OCI-LY7 (cell line): ENCODE measurements at regions not wholly inside any gene's neighbourhood (a gene's known extent, or its start where the extent isn't known, plus 50 kb on each side); places are given as distances from the start of the nearest gene placed in this dataset.
A peak's percentile ranks its signal among the peaks of the same experiment; 100 is the strongest.

Experiments
- BruUV-seq: library from RNA; stranded (reverse); fragments of 400-500 nt; replicated peaks from 2 replicates; lab custom pipeline; 2021; lab: Mats Ljungman, UMichigan
- CTCF ChIA-PET: fragments of 300-600 bp; sonication (Branson Sonifier 250); formaldehyde crosslinking; loops from one replicate; lab custom pipeline; 2022; ENCODE audit warnings: antibody characterized with exemption; ENCODE audit not compliant: unreplicated experiment; lab: Charles Lee
- POLR2A ChIA-PET: fragments of 300-600 bp; sonication (Branson Sonifier 250); formaldehyde crosslinking; loops from one replicate; lab custom pipeline; 2022; ENCODE audit warnings: antibody characterized with exemption; lab: Charles Lee
- DNase-seq: peaks from one replicate; pipeline ENCODE4 v3.0.0-alpha.2; 2015; ENCODE audit warnings: low spot score
- H2AFZ ChIP-seq: fragments of 200-600 bp; sonication (generic), shearing (Covaris generic); 2 replicates; pipeline ENCODE4 v1.6.1; 2014; ENCODE audit warnings: mild to moderate bottlenecking, antibody characterized with exemption, low read length, moderate library complexity
- H3K27ac ChIP-seq: fragments of 200-600 bp; sonication (generic); 2 replicates; pipeline ENCODE4 v1.5.1; 2014; ENCODE audit warnings: mixed run types, low read depth, mild to moderate bottlenecking, moderate library complexity, low read length, inconsistent platforms; ENCODE audit not compliant: poor library complexity, severe bottlenecking
- H3K36me3 ChIP-seq: fragments of 200-600 bp; sonication (generic); 2 replicates; pipeline ENCODE4 v1.6.1; 2014; ENCODE audit warnings: mild to moderate bottlenecking, antibody characterized with exemption, low read length, moderate library complexity, mixed read lengths; ENCODE audit not compliant: insufficient read depth
- H3K4me1 ChIP-seq: fragments of 200-600 bp; sonication (generic); 2 replicates; pipeline ENCODE4 v1.5.1; 2014; ENCODE audit warnings: mild to moderate bottlenecking, low read length; ENCODE audit not compliant: insufficient read depth, poor library complexity, severe bottlenecking
- H3K4me2 ChIP-seq: fragments of 200-600 bp; sonication (generic); 2 replicates; pipeline ENCODE4 v1.6.1; 2014; ENCODE audit warnings: mild to moderate bottlenecking, low read length
- H3K4me3 ChIP-seq: fragments of 200-600 bp; sonication (generic); 2 replicates; pipeline ENCODE4 v1.5.1; 2014; ENCODE audit warnings: mild to moderate bottlenecking, low read depth, low read length; ENCODE audit not compliant: poor library complexity, severe bottlenecking
- H3K79me2 ChIP-seq: fragments of 200-600 bp; sonication (generic); 2 replicates; pipeline ENCODE4 v1.6.1; 2016; ENCODE audit warnings: low read depth, mild to moderate bottlenecking, low read length, moderate library complexity, mixed read lengths; ENCODE audit not compliant: insufficient read depth
- H3K9me2 ChIP-seq: fragments of 200-600 bp; sonication (generic); 2 replicates; pipeline ENCODE4 v1.6.1; 2016; ENCODE audit warnings: mild to moderate bottlenecking, low read length, mixed read lengths; ENCODE audit not compliant: insufficient read depth
- H3K9me3 ChIP-seq: fragments of 200-600 bp; sonication (generic); 2 replicates; pipeline ENCODE4 v1.6.1; 2014; ENCODE audit warnings: mild to moderate bottlenecking, mixed run types, low read length, mixed read lengths
- H4K20me1 ChIP-seq: fragments of 200-600 bp; sonication (generic); 2 replicates; pipeline ENCODE4 v1.6.1; 2014; ENCODE audit warnings: mild to moderate bottlenecking, antibody characterized with exemption, low read length, moderate library complexity, mixed read lengths; ENCODE audit not compliant: insufficient read depth
- CTCF ChIP-seq: fragments of 200-600 bp; sonication (generic); conservative IDR thresholded peaks from 2 replicates; pipeline ENCODE4 v1.5.1; 2014; ENCODE audit warnings: mild to moderate bottlenecking, antibody characterized with exemption, low read length, moderate library complexity, mixed read lengths
- EZH2phosphoT487 ChIP-seq: fragments of 200-600 bp; sonication (generic); IDR thresholded peaks from 2 replicates; pipeline ENCODE4 v1.6.1; 2018; ENCODE audit warnings: low read depth, borderline replicate concordance, mild to moderate bottlenecking, mixed run types, antibody characterized with exemption, low read length, moderate library complexity, mixed read lengths
- intact Hi-C: fragments of 100-400 bp; cut with micrococcal nuclease; formaldehyde crosslinking; loops from one replicate; pipeline ENCODE4 v1.10.0; 2022; ENCODE audit not compliant: unreplicated experiment

GRCh38 chr11:69969890-69970784 lies 108.0 kb upstream of the ANO1 start:
- no peak for TF ChIP-seq EZH2phosphoT487
- TF ChIP-seq CTCF = no peak
- Histone ChIP-seq H4K20me1 (no peaks in the 10 kb centered on the region), H3K9me3 (no peaks in the 10 kb centered on the region), H3K27ac (no peak overlapping the region), H2AFZ (peak overlapping the region; percentile 2; the same call in 1 of the 2 replicates), H3K79me2 (no peaks in the 10 kb centered on the region), H3K4me3 (no peak overlapping the region), H3K4me2 (no peak overlapping the region), H3K36me3 (no peaks in the 10 kb centered on the region), H3K4me1 (peaks cover 9% of the 10 kb centered on the region), H3K9me2 (no peaks in the 10 kb centered on the region)
- ChIA-PET CTCF (no interaction called here), POLR2A (no interaction called here)
- intact Hi-C loops = no loop called here
- no peak for DNase-seq
- BruUV-seq = no TSS peak

- CTCF ChIA-PET = interaction anchor here (0.6 kb wide), 1 partner anchor 864 kb away, joined by 3 read pairs; no protein-coding TSS in a partner anchor
- H3K9me3 ChIP-seq = no peaks in the 10 kb centered on the region
- no TSS peak for BruUV-seq
- H3K27ac ChIP-seq = no peak overlapping the region
- H3K79me2 ChIP-seq = no peaks in the 10 kb centered on the region
- H3K4me3 ChIP-seq = no peak overlapping the region
- H3K4me1 ChIP-seq = peaks cover 9% of the 10 kb centered on the region
- POLR2A ChIA-PET = interaction anchor here (0.5 kb wide), 1 partner anchor 308 kb away, joined by 3 read pairs; no protein-coding TSS in a partner anchor
- H3K4me2 ChIP-seq = no peak overlapping the region
- H4K20me1 ChIP-seq = no peaks in the 10 kb centered on the region
- no peaks in the 10 kb centered on the region for H3K36me3 ChIP-seq
- H2AFZ ChIP-seq = no peak overlapping the region
- DNase-seq = no peak
- H3K9me2 ChIP-seq = no peaks in the 10 kb centered on the region
- intact Hi-C loops = no loop called here
- TF ChIP-seq CTCF (no peak), EZH2phosphoT487 (no peak)
These were observed 107.2 kb upstream of the ANO1 start for GRCh38 chr11:69970785-69971535.
